Panc1 (cell line): ENCODE measurements at regions not wholly inside any gene's neighbourhood (a gene's known extent, or its start where the extent isn't known, plus 50 kb on each side); places are given as distances from the start of the nearest gene placed in this dataset.

Experiments used
- ATAC-seq: fragments of 200-7000 bp; cut with Tn5 transposase; 2 replicates; pipeline ENCODE4 v1.9.1; 2020; ENCODE audit warnings: mild to moderate bottlenecking, moderate library complexity
- BruUV-seq: library from RNA; stranded (reverse); fragments of 400-500 nt; replicated peaks from 2 replicates; lab custom pipeline; 2021; lab: Mats Ljungman, UMichigan
- CTCF ChIA-PET: fragments of 300-600 bp; sonication (Branson Sonifier 250); formaldehyde crosslinking; loops from one replicate; lab custom pipeline; 2022; ENCODE audit warnings: antibody characterized with exemption; lab: Charles Lee
- POLR2A ChIA-PET: fragments of 300-600 bp; sonication (Branson Sonifier 250); formaldehyde crosslinking; loops from one replicate; lab custom pipeline; 2022; ENCODE audit warnings: antibody characterized with exemption; lab: Charles Lee
- DNase-seq: peaks from one replicate; pipeline ENCODE4 v3.0.0-alpha.2; 2010; ENCODE audit warnings: low read depth, low spot score
- H3K27ac ChIP-seq: 2 replicates; pipeline ENCODE4 v1.5.1; 2011; ENCODE audit warnings: mild to moderate bottlenecking, low read length, inconsistent platforms
- H3K27me3 ChIP-seq: fragments of 200-500 bp; sonication (Bioruptor generic); 2 replicates; pipeline ENCODE4 v1.6.0; 2014; ENCODE audit warnings: low read length, inconsistent platforms; ENCODE audit not compliant: control insufficient read depth, insufficient read depth
- H3K36me3 ChIP-seq: fragments of 200-500 bp; sonication (Bioruptor generic); 2 replicates; pipeline ENCODE4 v1.5.1; 2014; ENCODE audit warnings: inconsistent platforms, mild to moderate bottlenecking, low read length, moderate library complexity; ENCODE audit not compliant: control insufficient read depth, insufficient read depth
- H3K4me1 ChIP-seq: 2 replicates; pipeline ENCODE4 v1.5.1; 2011; ENCODE audit warnings: inconsistent platforms, mild to moderate bottlenecking, low read length, moderate library complexity; ENCODE audit not compliant: control insufficient read depth, insufficient read depth
- H3K4me3 ChIP-seq, 2 experiments: 2 replicates each; pipeline ENCODE4 v1.5.1; 2011 to 2012; ENCODE audit warnings: low read depth in 2 of 2, low read length in 2 of 2, mild to moderate bottlenecking in 2 of 2, inconsistent platforms in 1 of 2, moderate library complexity in 1 of 2
- H3K9me3 ChIP-seq: fragments of 200-500 bp; sonication (Bioruptor generic); 2 replicates; pipeline ENCODE4 v1.5.1; 2014; ENCODE audit warnings: low read depth, mild to moderate bottlenecking, inconsistent platforms, low read length, moderate library complexity; ENCODE audit not compliant: control insufficient read depth, insufficient read depth
- POLR2AphosphoS5 ChIP-seq: IDR thresholded peaks from 2 replicates; pipeline ENCODE4 v1.6.1; 2012; ENCODE audit warnings: mild to moderate bottlenecking, low read depth, low read length, moderate library complexity
- SIN3A ChIP-seq: IDR thresholded peaks from 2 replicates; pipeline ENCODE4 v1.6.1; 2012; ENCODE audit warnings: low read depth, mild to moderate bottlenecking, low read length, moderate library complexity, borderline replicate concordance; ENCODE audit not compliant: insufficient read depth
- TCF7L2 ChIP-seq: IDR thresholded peaks from 2 replicates; pipeline ENCODE4 v1.6.1; 2011; ENCODE audit warnings: mild to moderate bottlenecking, low read depth, low read length, inconsistent platforms
- in situ Hi-C: cut with HindIII; loops from 2 replicates; pipeline ENCODE4 v1.10.0; 2016; ENCODE audit warnings: low sequenced_read_pairs, low pct_unique_long_range_greater_than_20kb
- intact Hi-C: fragments of 100-400 bp; cut with micrococcal nuclease; formaldehyde crosslinking; loops from one replicate; pipeline ENCODE4 v1.10.0; 2022; ENCODE audit not compliant: unreplicated experiment
- TF ChIP-seq, protein P1 (sequence below): fragments of 450-650 bp; IDR thresholded peaks from 2 replicates; pipeline ENCODE4 v1.5.1; 2017; ENCODE audit warnings: mild to moderate bottlenecking
- TF ChIP-seq, protein P2 (sequence below), 2 experiments: IDR thresholded peaks; 2 replicates each; pipeline ENCODE4 v1.6.1; 2011 to 2012; ENCODE audit warnings: low read depth in 2 of 2, control low read depth in 1 of 2, low read length in 1 of 2, mild to moderate bottlenecking in 1 of 2, moderate library complexity in 1 of 2; ENCODE audit not compliant: insufficient read depth in 1 of 2

DNA sequence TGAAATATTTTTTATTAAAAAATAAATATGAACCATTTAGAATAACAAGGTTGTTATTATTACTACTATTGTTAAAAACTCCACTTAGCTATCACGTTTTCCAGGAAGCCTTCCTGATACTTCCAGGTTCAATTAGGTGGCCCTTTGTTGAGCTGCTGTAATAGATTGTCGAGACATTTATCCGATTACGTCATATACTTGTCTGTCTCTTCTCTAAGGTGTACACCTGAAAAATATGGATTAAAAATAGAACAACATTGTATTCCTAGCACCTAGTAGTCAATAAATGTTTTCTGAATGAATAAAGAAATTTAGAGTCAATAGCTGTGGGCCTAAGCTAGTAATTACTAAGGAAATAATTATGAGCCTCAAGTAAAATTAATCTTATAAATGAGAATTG lies 359.6 kb downstream of the RNF144B start:
- H3K4me3 ChIP-seq: no peak overlapping the region
- H3K36me3 ChIP-seq: no peaks in the 10 kb centered on the region
- intact Hi-C loops: no loop called here
- ATAC-seq (no peak), DNase-seq (no peak)
- TF ChIP-seq, protein P1, sequence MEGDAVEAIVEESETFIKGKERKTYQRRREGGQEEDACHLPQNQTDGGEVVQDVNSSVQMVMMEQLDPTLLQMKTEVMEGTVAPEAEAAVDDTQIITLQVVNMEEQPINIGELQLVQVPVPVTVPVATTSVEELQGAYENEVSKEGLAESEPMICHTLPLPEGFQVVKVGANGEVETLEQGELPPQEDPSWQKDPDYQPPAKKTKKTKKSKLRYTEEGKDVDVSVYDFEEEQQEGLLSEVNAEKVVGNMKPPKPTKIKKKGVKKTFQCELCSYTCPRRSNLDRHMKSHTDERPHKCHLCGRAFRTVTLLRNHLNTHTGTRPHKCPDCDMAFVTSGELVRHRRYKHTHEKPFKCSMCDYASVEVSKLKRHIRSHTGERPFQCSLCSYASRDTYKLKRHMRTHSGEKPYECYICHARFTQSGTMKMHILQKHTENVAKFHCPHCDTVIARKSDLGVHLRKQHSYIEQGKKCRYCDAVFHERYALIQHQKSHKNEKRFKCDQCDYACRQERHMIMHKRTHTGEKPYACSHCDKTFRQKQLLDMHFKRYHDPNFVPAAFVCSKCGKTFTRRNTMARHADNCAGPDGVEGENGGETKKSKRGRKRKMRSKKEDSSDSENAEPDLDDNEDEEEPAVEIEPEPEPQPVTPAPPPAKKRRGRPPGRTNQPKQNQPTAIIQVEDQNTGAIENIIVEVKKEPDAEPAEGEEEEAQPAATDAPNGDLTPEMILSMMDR: no peak
- no peak for TF ChIP-seq POLR2AphosphoS5
- no peak for TF ChIP-seq TCF7L2
- TF ChIP-seq SIN3A: no peak
- TF ChIP-seq, protein P2, sequence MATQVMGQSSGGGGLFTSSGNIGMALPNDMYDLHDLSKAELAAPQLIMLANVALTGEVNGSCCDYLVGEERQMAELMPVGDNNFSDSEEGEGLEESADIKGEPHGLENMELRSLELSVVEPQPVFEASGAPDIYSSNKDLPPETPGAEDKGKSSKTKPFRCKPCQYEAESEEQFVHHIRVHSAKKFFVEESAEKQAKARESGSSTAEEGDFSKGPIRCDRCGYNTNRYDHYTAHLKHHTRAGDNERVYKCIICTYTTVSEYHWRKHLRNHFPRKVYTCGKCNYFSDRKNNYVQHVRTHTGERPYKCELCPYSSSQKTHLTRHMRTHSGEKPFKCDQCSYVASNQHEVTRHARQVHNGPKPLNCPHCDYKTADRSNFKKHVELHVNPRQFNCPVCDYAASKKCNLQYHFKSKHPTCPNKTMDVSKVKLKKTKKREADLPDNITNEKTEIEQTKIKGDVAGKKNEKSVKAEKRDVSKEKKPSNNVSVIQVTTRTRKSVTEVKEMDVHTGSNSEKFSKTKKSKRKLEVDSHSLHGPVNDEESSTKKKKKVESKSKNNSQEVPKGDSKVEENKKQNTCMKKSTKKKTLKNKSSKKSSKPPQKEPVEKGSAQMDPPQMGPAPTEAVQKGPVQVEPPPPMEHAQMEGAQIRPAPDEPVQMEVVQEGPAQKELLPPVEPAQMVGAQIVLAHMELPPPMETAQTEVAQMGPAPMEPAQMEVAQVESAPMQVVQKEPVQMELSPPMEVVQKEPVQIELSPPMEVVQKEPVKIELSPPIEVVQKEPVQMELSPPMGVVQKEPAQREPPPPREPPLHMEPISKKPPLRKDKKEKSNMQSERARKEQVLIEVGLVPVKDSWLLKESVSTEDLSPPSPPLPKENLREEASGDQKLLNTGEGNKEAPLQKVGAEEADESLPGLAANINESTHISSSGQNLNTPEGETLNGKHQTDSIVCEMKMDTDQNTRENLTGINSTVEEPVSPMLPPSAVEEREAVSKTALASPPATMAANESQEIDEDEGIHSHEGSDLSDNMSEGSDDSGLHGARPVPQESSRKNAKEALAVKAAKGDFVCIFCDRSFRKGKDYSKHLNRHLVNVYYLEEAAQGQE (IDR thresholded peaks at IDR 0.05; ENCODE audit: insufficient read depth in 1 of 2, low read depth in 2 of 2, low read length in 1 of 2): no peak
- CTCF ChIA-PET: no interaction called here
- no peaks in the 10 kb centered on the region for H3K27me3 ChIP-seq
- in situ Hi-C loops: no loop called here
- H3K27ac ChIP-seq: no peak overlapping the region
- H3K9me3 ChIP-seq: no peaks in the 10 kb centered on the region
- no peaks in the 10 kb centered on the region for H3K4me1 ChIP-seq
- no TSS peak for BruUV-seq
- POLR2A ChIA-PET: no interaction called here

DNA sequence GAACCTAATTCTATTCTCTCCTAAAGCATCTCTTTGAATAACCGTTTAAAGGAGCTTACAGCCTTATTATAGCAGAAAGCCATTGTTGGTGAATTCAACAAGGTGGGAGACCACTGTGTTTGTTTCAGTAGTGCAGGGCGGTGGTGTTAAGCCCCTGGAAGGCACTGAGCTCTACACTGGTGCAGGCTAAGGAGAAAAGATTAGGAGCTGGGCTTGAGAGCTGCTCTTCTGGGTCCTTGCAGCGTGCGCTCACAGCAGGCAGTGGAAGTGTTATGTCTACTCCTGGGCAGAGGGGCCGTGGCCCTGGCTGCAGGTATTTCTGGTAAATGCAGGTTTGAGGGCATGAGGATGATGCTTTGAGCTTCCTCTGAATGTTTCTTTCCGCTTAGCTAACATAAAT lies 361.2 kb downstream of the RNF144B start:
- intact Hi-C loops: no loop called here

More for the DNA sequence above, 361.2 kb downstream of the RNF144B start:
- POLR2A ChIA-PET: no interaction called here
- Histone ChIP-seq H3K27ac (no peak overlapping the region), H3K27me3 (no peaks in the 10 kb centered on the region), H3K9me3 (no peaks in the 10 kb centered on the region), H3K36me3 (no peaks in the 10 kb centered on the region), H3K4me3 (no peak overlapping the region), H3K4me1 (no peaks in the 10 kb centered on the region)
- no peak for DNase-seq
- TF ChIP-seq, protein P1: no peak
- TF ChIP-seq SIN3A: no peak
- TF ChIP-seq POLR2AphosphoS5: no peak
- TF ChIP-seq, protein P2 (IDR thresholded peaks at IDR 0.05; ENCODE audit: insufficient read depth in 1 of 2, low read depth in 2 of 2, low read length in 1 of 2): no peak
- ATAC-seq: no peak
- CTCF ChIA-PET: no interaction called here
- BruUV-seq: no TSS peak
- in situ Hi-C loops: no loop called here
